ENCODE measurements at regions not wholly inside any gene's neighbourhood (a gene's known extent, or its start where the extent isn't known, plus 50 kb on each side); places are given as distances from the start of the nearest gene placed in this dataset.

DNA sequence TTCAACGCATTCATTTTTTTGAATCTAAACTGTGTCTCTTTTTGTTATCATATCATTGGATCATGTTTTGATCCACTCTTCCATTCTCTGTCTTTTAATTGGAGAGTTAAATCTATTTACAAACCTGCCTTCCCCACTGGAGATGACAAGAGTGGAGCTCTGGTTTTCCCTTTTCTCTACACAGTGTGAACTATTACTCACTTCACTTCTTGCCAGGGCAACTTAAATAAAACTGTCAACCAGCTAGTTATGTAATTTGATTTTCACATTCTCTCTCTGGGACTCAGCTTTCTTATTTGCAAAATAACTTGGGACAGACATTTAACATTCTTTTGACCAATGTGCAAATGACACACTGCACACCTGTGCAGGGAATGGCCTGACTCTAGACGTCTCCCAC, 230.8 kb upstream of the CST7 start:
- TF ChIP-seq EZH2 (optimal IDR thresholded peaks at IDR 0.05; ENCODE audit: low read depth, low read length) (no peak), EZH2phosphoT487 (IDR thresholded peaks at IDR 0.05; ENCODE audit: low read length) (no peak)
- TF ChIP-seq, protein P1, sequence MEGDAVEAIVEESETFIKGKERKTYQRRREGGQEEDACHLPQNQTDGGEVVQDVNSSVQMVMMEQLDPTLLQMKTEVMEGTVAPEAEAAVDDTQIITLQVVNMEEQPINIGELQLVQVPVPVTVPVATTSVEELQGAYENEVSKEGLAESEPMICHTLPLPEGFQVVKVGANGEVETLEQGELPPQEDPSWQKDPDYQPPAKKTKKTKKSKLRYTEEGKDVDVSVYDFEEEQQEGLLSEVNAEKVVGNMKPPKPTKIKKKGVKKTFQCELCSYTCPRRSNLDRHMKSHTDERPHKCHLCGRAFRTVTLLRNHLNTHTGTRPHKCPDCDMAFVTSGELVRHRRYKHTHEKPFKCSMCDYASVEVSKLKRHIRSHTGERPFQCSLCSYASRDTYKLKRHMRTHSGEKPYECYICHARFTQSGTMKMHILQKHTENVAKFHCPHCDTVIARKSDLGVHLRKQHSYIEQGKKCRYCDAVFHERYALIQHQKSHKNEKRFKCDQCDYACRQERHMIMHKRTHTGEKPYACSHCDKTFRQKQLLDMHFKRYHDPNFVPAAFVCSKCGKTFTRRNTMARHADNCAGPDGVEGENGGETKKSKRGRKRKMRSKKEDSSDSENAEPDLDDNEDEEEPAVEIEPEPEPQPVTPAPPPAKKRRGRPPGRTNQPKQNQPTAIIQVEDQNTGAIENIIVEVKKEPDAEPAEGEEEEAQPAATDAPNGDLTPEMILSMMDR (IDR thresholded peaks at IDR 0.05; ENCODE audit: low read length) = no peak
